Lower leg skin (tissue), 4 donors: ENCODE measurements at regions not wholly inside any gene's neighbourhood (a gene's known extent, or its start where the extent isn't known, plus 50 kb on each side); places are given as distances from the start of the nearest gene placed in this dataset.

ENCODE experiments used
- DNase-seq, 2 donors: peaks; one replicate each; pipeline ENCODE4 v3.0.0-alpha.2; 2019; ENCODE audit warnings: low spot score in 2 of 2
- H3K4me3 ChIP-seq: fragments of 200-600 bp; sonication (generic); 2 replicates; pipeline ENCODE4 v1.5.1; 2017; ENCODE audit warnings: mild to moderate bottlenecking, low read depth; ENCODE audit not compliant: poor library complexity, severe bottlenecking
- CTCF ChIP-seq, 3 donors: fragments of 450-650 bp; IDR thresholded peaks; one replicate each; pipeline ENCODE4 v1.5.1; 2016; ENCODE audit warnings: antibody characterized with exemption in 3 of 3, mild to moderate bottlenecking in 3 of 3, moderate library complexity in 2 of 3
- POLR2A ChIP-seq, 2 donors: fragments of 450-650 bp; IDR thresholded peaks; one replicate each; pipeline ENCODE4 v1.6.1; 2016 to 2017; ENCODE audit warnings: antibody characterized with exemption in 2 of 2, mild to moderate bottlenecking in 1 of 2, moderate library complexity in 1 of 2
- WGBS, 2 donors: methylation state at CpG; one replicate each; pipeline ENCODE4 v1.1.5; 2018; 5-methylcytosine and 5-hydroxymethylcytosine counted together
- intact Hi-C: fragments of 100-400 bp; cut with DNase I; formaldehyde crosslinking; loops from one replicate; pipeline ENCODE4 v1.15.0; 2023; ENCODE audit warnings: low total_unique reads

GRCh38 chr2:181152226-181152625, 171.8 kb downstream of the UBE2E3 start:
- TF ChIP-seq POLR2A (IDR thresholded peaks at IDR 0.05) (no peak), CTCF (IDR thresholded peaks at IDR 0.05) (no peak)
- H3K4me3 ChIP-seq = no peak overlapping the region
- DNase-seq = no peak
- intact Hi-C loops = no loop called here

- TF ChIP-seq CTCF (IDR thresholded peaks at IDR 0.05) (no peak), POLR2A (IDR thresholded peaks at IDR 0.05) (no peak)
- no peak overlapping the region for H3K4me3 ChIP-seq
- intact Hi-C loops = no loop called here
- WGBS, 2 donors = 14 to 18% methylated on average over 2 of the region's 2 CpGs
- DNase-seq = no peak
Measured at GRCh38 chr2:181152701-181153100, 172.3 kb downstream of the UBE2E3 start.

- 73 to 81% methylated on average over 1 of the region's 1 CpG for WGBS, 2 donors
- no peak for DNase-seq
- intact Hi-C loops = no loop called here
- no peak overlapping the region for H3K4me3 ChIP-seq
- TF ChIP-seq POLR2A (IDR thresholded peaks at IDR 0.05) = no peak
- no peak for TF ChIP-seq CTCF (IDR thresholded peaks at IDR 0.05)
Measured at GRCh38 chr2:181153886-181154285, 173.5 kb downstream of the UBE2E3 start.

- no peak for TF ChIP-seq POLR2A (IDR thresholded peaks at IDR 0.05)
- no peak for TF ChIP-seq CTCF (IDR thresholded peaks at IDR 0.05)
- no peak for DNase-seq
- 75% methylated on average over 4 of the region's 4 CpGs for WGBS, 2 donors
- intact Hi-C loops = no loop called here
- no peak overlapping the region for H3K4me3 ChIP-seq
Measured at GRCh38 chr2:181157326-181157725, 176.9 kb downstream of the UBE2E3 start.

- TF ChIP-seq POLR2A (IDR thresholded peaks at IDR 0.05) (no peak), CTCF (IDR thresholded peaks at IDR 0.05) (no peak)
Measured at GRCh38 chr2:181158427-181158826, 178.0 kb downstream of the UBE2E3 start.

GRCh38 chr2:181161615-181162014, 181.2 kb downstream of the UBE2E3 start:
- H3K4me3 ChIP-seq = no peak overlapping the region
- DNase-seq = no peak
- 90 to 100% methylated on average over 1 of the region's 1 CpG for WGBS, 2 donors
- TF ChIP-seq POLR2A (IDR thresholded peaks at IDR 0.05) (no peak), CTCF (IDR thresholded peaks at IDR 0.05) (no peak)
- intact Hi-C loops = no loop called here

More at GRCh38 chr2:181158427-181158826, 178.0 kb downstream of the UBE2E3 start:
- 73 to 84% methylated on average over 1 of the region's 1 CpG for WGBS, 2 donors
- intact Hi-C loops = no loop called here
- no peak overlapping the region for H3K4me3 ChIP-seq
- no peak for DNase-seq
